Ammon's horn (tissue), 1 donor: ENCODE measurements at regions not wholly inside any gene's neighbourhood (a gene's known extent, or its start where the extent isn't known, plus 50 kb on each side); places are given as distances from the start of the nearest gene placed in this dataset.
"Not testable (repeated sequence)": the region's sequence is repeated elsewhere in the genome, so short reads cannot be mapped to it uniquely, and the experiment has no call there.

Experiments used
- DNase-seq: peaks from one replicate; pipeline ENCODE4 v3.0.0-alpha.2; 2016; ENCODE audit warnings: low spot score

GRCh38 chr4:170169699-170170098 is 79.9 kb upstream of the AADAT start:
- no peak for DNase-seq

GRCh38 chr4:170167678-170168077 is 77.9 kb upstream of the AADAT start:
- no peak for DNase-seq

- not testable (repeated sequence) for DNase-seq
These were observed 76.4 kb upstream of the AADAT start for GRCh38 chr4:170166193-170166592.

GRCh38 chr4:170162416-170162815 is 72.7 kb upstream of the AADAT start:
- no peak for DNase-seq

- no peak for DNase-seq
These were observed 67.9 kb upstream of the AADAT start for GRCh38 chr4:170157670-170158069.

GRCh38 chr4:170145120-170145519 is 55.4 kb upstream of the AADAT start:
- DNase-seq: no peak

GRCh38 chr4:170139764-170140163 is 50.0 kb upstream of the AADAT start:
- DNase-seq: no peak
